KMS-11 (cell line): ENCODE measurements at regions not wholly inside any gene's neighbourhood (a gene's known extent, or its start where the extent isn't known, plus 50 kb on each side); places are given as distances from the start of the nearest gene placed in this dataset.

Source experiments
- H2AFZ ChIP-seq: fragments of 200-600 bp; sonication (generic); 2 replicates; pipeline ENCODE4 v1.6.1; 2016; ENCODE audit warnings: antibody characterized with exemption, mixed run types, low read depth
- H3K27ac ChIP-seq: fragments of 200-600 bp; sonication (generic); 2 replicates; pipeline ENCODE4 v1.6.1; 2016; ENCODE audit warnings: mild to moderate bottlenecking, mixed run types
- H3K27me3 ChIP-seq: fragments of 200-600 bp; sonication (generic); 2 replicates; pipeline ENCODE4 v1.6.1; 2017; ENCODE audit warnings: mild to moderate bottlenecking, low read depth, mixed run types, moderate library complexity; ENCODE audit not compliant: insufficient read depth
- H3K36me3 ChIP-seq: fragments of 200-600 bp; sonication (generic); 2 replicates; pipeline ENCODE4 v1.6.1; 2017; ENCODE audit warnings: mild to moderate bottlenecking, mixed run types; ENCODE audit not compliant: insufficient read depth
- H3K4me1 ChIP-seq: fragments of 200-600 bp; sonication (generic); 2 replicates; pipeline ENCODE4 v1.6.1; 2016; ENCODE audit warnings: mild to moderate bottlenecking, low read depth, mixed run types; ENCODE audit not compliant: poor library complexity, severe bottlenecking
- H3K4me2 ChIP-seq: fragments of 200-600 bp; sonication (generic); 2 replicates; pipeline ENCODE4 v1.7.0; 2016; ENCODE audit warnings: mild to moderate bottlenecking, mixed run types
- H3K4me3 ChIP-seq: fragments of 200-600 bp; sonication (generic); IDR thresholded peaks from 2 replicates; pipeline ENCODE4 v1.6.1; 2017; ENCODE audit warnings: low read depth, low read length, mixed read lengths; ENCODE audit not compliant: insufficient read depth
- H3K79me2 ChIP-seq: fragments of 200-600 bp; sonication (generic); 2 replicates; pipeline ENCODE4 v1.6.1; 2016; ENCODE audit warnings: low read depth, mixed run types; ENCODE audit not compliant: insufficient read depth
- H3K9ac ChIP-seq: fragments of 200-600 bp; sonication (generic); 2 replicates; pipeline ENCODE4 v1.6.1; 2016; ENCODE audit warnings: mild to moderate bottlenecking, mixed run types
- H4K20me1 ChIP-seq: fragments of 200-600 bp; sonication (generic); 2 replicates; pipeline ENCODE4 v1.6.1; 2016; ENCODE audit warnings: mild to moderate bottlenecking, mixed run types; ENCODE audit not compliant: insufficient read depth
- CTCF ChIP-seq: fragments of 200-600 bp; sonication (generic); conservative IDR thresholded peaks from 2 replicates; pipeline ENCODE4 v1.6.1; 2017; ENCODE audit warnings: low read depth, mild to moderate bottlenecking, antibody characterized with exemption, low read length, moderate library complexity, mixed read lengths

- Histone ChIP-seq H3K27ac (no peak overlapping the region), H3K79me2 (no peaks in the 10 kb centered on the region), H4K20me1 (no peaks in the 10 kb centered on the region), H3K4me3 (no peak overlapping the region), H3K4me2 (no peak overlapping the region), H3K27me3 (no peaks in the 10 kb centered on the region), H2AFZ (no peak overlapping the region), H3K36me3 (no peaks in the 10 kb centered on the region), H3K9ac (no peak overlapping the region), H3K4me1 (no peaks in the 10 kb centered on the region)
- TF ChIP-seq CTCF, result no peak
Observed at GRCh38 chr11:15897211-15897960, 459.0 kb downstream of the SOX6 start.

GRCh38 chr11:15901054-15901453, 455.3 kb downstream of the SOX6 start:
- Histone ChIP-seq H3K4me1 (no peaks in the 10 kb centered on the region), H3K27me3 (no peaks in the 10 kb centered on the region), H4K20me1 (no peaks in the 10 kb centered on the region), H2AFZ (no peak overlapping the region), H3K27ac (no peak overlapping the region), H3K9ac (no peak overlapping the region), H3K79me2 (no peaks in the 10 kb centered on the region), H3K36me3 (no peaks in the 10 kb centered on the region), H3K4me2 (no peak overlapping the region), H3K4me3 (no peak overlapping the region)
- TF ChIP-seq CTCF, result no peak

GRCh38 chr11:15901790-15902189, 454.6 kb downstream of the SOX6 start:
- no peaks in the 10 kb centered on the region for H3K79me2 ChIP-seq
- no peak overlapping the region for H3K9ac ChIP-seq
- no peaks in the 10 kb centered on the region for H4K20me1 ChIP-seq
- H3K4me2 ChIP-seq, result no peak overlapping the region
- no peaks in the 10 kb centered on the region for H3K4me1 ChIP-seq
- no peak for TF ChIP-seq CTCF
- no peaks in the 10 kb centered on the region for H3K36me3 ChIP-seq
- H2AFZ ChIP-seq, result no peak overlapping the region
- H3K27me3 ChIP-seq, result no peaks in the 10 kb centered on the region
- no peak overlapping the region for H3K27ac ChIP-seq
- H3K4me3 ChIP-seq, result no peak overlapping the region

GRCh38 chr11:15903246-15903645, 453.1 kb downstream of the SOX6 start:
- no peaks in the 10 kb centered on the region for H3K36me3 ChIP-seq
- H3K4me1 ChIP-seq, result no peaks in the 10 kb centered on the region
- TF ChIP-seq CTCF, result no peak
- no peak overlapping the region for H3K9ac ChIP-seq
- H3K27ac ChIP-seq, result no peak overlapping the region
- no peaks in the 10 kb centered on the region for H4K20me1 ChIP-seq
- no peaks in the 10 kb centered on the region for H3K27me3 ChIP-seq
- H3K79me2 ChIP-seq, result no peaks in the 10 kb centered on the region
- no peak overlapping the region for H3K4me2 ChIP-seq
- no peak overlapping the region for H2AFZ ChIP-seq
- H3K4me3 ChIP-seq, result no peak overlapping the region
